ENCODE measurements at regions not wholly inside any gene's neighbourhood (a gene's known extent, or its start where the extent isn't known, plus 50 kb on each side); places are given as distances from the start of the nearest gene placed in this dataset.

DNA sequence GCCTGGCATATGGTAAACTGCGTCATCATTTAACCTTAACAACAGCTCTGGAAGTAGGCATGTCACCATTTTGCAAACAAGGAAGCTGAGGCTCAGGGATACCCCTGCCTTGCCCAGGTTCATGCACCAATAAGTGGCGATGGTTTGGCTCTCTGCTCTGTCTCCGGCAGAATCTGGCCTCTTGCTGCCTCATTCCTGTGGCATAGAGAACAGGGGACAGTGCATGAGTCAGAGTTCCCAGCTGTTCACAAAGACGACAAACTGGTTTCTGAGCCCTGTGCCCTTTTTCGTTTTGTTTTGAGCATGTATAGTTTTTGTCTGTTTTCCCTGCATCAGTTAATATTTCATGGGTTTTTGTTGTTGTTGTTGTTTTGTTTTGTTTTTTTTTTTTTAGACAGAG is 236.8 kb downstream of the OPA1 start:
- no peak for DNase-seq

DNA sequence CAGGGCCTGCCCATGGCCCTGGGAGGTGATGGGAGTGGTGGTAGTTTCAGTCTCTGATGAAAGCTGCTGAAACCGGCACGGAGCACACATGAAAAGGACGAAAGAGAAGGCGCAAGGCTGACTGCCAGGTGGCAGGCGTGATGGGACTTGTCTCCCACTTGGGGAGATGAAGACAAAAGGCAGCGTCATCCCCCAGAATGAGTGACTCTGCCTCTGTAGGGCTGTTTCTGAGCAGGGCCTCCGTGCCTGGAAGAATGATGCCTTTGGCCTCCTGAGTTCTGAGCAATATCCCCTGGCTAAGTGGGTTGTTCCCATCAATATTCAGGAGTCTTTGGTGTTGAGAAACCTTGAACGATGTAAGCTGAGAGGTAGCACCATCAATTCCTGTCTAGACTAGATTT is 237.8 kb downstream of the OPA1 start:
- DNase-seq = no peak

DNA sequence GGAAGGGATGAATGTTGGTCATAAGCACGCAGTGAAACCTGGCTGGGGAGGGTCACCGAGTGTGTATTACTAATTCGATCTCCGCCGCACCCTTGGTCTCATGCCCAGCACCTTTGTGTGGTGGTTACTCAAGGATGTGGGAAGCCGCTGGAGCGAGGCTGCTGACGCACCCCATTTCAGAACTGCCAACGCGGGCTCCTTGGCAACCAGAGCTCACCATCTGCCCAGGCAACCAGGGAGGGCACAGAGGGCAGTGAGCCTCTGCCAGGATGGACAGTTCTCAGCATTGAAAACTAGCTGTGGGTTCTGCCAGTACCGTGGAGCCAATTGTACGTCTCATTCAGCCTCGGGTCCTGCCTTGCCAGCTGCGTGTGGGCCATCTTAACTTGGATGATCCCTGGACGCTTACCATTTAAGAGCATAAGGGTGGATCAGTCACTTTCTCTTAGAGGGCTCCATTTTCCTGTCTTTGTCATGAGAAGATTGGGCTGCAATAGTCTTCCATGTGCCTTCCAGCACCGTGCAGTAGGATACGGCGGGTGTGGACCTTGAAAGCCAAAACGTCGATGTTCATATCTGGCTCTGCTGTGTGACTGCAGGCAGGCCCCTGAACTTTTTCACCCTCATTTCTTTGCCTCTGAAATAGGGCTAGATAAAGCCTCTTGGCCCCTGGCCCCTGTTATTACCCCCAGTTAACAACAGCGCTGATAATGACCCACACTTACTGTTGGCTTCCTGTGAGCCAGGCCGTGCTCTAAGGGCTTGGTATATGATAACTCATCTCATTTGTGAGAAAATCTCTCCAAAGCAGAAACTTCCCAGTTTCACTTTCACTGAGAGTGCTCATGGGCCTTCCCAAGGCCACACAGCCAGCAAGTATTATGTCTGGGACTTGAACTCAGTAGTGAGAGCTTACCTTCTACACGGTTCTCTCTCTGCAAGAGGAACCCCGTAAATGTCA is 238.8 kb downstream of the OPA1 start:
- DNase-seq = no peak

DNA sequence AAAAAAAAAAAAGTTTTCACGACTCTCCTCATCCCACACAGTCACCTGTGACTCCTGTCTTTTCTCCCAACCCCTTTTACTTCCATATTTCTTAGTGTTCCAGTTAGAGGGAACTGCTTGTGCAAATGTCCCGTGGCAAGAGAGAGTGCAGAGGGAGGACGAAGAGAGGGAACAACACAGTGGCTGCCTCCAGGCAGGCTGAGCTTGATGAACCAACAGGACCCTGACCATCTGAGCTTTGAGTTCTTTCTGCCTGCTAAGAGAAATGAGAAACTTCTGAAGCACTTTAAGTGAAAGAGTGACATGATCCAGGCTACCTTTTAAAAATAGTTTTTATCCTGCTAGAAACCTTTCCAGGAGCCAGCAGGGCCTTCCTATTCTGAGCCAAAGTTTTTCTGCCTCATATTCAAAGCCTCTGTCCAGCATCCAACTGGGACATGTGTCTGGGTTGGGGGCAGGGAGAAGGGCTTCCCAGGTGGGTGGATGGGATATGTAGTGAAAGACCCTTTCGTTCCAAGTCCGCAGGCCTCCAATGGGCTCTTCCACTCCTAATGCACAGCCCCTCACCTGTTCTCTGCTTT is 239.9 kb downstream of the OPA1 start:
- no peak for DNase-seq

DNA sequence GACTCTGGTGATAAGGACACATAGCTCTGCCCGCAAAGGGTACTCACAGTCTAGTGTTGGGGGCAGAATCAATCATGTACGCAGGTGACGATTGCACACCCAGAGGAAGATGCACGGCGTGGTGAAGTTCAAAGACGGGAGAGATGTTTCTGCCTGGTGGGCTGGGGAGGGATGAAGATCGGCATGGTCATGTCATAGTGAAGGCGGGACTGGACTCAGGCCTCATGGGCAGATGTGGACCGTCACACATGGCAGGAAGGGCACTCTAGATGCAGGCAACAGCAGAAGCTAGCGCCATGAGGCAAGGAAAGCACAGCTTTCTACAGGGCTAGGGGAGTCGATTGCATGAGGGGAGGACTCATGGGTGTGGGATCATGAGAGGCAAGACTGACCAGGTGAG is 240.6 kb downstream of the OPA1 start:
- no peak for DNase-seq

DNA sequence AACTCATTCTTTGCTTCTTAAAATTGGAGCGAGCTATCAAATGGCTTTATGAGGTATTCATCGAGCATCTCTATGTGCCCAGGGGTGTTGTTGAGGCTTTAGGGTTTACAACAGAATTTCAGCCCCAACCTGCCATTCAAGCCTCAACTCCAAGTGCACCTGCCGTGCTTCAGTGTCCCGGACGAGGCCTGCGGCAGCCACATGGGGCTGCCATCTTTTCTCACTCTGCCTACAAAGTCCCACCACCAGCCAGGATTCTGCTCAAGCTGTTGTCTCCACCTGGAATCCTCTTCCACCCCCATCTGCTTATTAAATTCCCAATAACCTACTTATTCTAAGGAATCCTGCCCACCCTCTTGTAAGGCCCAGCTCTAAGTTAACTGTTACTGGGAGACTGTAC is 242.4 kb downstream of the OPA1 start:
- no peak for DNase-seq

DNA sequence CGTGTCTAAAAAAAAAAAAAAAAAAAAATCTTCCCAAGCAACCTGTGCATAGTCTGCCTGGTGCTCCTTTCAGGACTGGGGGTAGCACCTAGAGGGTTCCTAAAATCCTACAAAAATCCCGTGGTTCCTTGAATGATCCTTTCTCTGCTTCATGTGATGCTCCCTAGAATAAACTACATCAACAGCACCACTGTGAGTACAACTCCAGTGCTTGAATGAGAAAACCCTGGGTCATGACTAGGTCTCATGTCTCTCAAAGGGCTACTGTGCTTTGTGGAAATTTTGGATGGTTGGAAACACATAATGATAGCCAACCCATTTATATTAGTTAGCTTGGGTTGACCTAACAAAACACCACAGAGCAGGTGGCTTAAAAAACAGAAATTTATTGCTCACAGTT is 243.5 kb downstream of the OPA1 start:
- no peak for DNase-seq

DNA sequence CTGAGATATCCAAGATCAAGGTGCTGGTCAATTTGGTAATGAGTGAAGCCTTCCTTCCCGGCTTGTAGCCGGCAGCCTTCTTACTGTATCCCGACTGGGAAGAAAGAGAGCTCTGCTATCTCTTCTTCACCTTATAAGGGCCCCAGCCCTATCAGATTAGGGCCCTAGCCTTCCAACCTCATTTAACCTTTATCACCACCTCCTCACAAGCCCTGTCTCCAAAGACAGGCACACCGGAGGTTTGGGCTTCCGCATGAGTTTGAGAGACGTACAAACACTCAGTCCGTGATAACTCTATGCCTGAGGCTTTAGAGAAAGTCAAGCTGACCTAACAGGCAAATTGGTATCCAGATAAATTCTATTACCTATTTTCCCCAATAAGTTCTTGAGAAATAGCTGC is 243.9 kb downstream of the OPA1 start:
- no peak for DNase-seq

DNA sequence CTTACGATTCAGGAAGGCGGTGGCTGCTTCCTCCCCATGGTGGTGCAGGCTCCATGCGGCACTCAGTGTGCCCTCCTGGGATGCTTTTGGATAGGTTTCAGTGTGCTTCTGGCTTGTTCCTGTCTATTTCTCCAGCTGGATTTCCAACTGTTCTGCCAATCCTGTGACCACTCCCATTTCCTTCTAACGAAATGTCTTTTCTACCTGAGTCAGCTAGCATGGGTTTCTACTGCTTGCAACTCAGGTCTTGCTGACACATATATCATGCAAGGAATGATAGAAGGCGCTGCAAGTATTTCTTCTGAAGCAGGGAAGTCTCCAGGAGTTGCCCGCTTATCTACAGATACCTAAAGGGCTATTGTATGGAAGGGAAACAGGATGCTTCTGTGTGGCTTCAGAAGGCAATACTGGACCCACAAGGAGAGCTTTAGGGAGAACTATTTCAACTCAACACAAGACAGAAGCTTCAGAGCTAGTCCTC is 244.4 kb downstream of the OPA1 start:
- DNase-seq = no peak

DNA sequence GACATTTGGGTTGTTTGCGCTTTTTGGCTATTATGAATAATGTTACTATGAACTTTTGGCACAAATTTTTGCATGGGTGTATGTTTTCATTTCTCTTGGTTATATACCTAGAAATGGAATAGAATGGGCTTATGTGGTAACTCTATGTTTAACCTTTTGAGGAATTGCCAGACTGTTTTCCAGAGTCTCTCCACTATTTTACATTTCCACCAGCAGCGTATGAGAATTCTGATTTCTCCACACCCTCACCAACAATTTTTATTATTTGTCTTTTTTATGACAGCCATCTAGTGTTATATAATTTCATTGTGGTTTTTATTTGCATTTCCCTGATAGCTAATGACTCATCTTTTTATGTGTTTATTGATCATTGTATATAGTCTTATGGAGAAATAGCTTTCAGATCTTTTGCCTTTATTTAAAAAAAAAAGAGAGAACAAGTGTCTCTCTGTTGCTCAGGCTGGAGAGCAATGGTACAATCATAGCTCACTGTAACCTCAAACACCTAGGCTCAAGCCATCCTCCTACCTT is 247.2 kb downstream of the OPA1 start:
- DNase-seq = no peak

DNA sequence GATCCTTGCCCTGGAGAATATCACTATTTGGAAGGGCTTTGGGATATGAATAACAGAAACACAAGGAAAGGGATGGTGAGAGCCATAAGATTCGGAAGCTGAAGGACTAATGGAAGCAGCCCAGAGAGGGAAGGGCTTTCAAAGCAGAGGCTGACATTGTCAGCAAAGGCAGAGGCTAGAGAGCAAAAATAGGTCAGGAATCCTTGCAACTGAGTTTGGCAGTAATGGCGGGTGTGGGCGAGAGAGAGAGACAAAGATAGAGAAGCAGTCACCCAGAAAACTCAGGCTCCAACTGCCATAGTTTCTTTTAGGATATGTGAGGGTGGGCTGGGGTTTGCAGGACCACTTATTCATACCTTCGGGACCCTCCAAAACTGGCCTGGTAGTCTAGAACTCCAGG is 248.6 kb downstream of the OPA1 start:
- no peak for DNase-seq

DNA sequence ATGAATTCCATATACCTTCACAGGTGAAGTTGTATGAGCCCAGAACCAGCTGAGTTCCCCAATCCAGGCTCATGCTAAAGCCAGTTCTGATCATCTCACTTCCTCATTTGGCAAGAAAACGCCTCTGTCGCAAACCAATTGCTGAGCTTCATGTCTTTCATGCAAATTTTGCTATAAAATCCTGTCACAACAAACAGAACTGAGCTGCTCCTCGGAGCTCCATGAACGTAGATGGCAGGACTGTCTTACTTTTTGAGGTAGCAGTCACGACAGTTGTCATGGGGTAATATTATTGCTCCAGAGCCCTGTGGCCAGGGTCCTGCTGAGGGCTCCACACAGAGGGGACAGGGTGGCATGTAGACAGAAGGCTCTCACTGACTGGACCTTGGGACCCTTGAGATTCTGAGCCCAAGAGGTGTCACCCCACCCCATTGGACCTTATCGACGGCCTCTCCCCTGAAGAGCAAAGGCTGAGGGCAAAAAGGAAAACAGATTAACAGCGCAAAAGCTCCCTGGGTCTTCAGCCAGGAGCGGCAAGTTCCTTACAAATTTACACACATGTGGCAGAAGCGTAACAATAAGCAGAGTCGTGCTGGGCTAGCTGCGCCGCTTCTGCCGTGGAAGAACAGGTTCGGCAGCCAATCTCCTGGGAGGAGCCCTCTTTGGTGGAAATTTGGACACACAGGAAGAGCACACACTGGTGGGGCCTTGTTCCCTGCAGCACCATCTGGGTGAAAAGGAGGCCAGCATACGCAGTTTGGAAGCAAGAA is 249.2 kb downstream of the OPA1 start:
- DNase-seq = no peak

DNA sequence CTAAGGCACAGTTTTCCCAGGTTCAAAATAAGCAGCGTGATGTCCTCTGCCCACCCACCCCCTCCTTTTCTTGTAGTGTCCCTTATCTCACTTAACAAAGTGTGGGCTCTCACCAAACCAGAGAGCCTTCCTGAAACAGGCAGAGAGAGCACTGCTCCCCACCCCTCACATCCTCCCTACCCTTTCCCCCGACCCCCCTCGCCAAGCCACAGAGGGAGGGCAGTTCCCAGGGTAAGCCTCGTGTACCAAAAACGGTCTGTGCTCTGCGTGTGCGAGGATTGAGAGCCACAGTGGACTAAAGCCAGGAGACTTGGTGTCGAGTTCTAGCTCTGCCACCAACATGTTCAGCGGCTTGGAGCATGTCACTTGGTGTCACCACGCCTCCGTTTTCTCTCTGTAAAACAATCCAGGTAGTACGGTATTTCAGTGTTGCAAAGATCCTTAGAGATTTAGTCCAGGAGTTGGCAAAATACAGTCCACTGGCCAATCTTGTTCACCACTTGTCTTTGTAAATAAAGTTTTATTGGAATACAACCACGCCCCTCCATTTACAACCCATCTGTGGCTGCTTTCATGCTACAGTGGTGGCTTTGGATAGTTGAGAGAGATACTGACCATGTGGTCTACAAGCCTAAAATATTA is 249.9 kb downstream of the OPA1 start:
- DNase-seq = no peak

DNA sequence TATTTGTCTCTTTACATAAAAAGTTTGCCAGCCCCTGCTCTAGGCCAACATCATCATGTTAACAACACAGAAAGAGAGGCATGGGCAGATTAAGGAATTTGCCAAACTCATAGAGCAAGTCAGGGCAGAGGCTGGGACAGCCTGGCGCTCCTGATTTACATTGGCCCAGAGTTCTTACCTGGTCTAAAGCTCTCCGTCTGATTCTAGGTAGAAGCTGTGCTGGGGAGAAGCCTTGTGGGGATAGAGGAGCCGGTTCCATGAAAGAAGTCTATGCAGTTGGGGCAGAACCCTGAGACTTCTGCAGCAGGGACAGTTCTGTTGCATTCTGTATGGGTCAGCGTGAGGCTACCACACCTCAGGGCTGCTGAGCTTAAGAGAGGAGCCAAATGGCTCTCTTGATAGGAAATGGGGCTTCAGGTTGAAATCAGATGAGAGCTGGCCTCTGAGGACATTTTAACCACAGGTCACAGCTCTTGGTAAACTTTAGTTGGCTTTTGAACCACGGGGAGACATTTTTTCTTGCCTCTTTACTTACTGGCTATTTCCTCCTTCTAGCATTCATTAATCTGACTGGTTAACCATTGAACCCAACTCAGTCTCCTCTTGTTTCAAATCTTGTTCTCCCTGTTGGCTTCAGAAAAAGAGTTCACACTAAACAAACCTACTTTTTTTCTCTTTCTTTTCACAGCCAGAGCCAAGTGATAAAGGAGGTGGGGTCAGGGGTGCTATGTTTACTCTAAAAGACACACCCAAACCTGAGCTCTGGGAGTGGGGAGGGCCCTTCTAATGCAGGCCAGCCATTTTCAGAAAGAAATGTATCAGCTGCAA is 250.7 kb downstream of the OPA1 start:
- no peak for DNase-seq

DNA sequence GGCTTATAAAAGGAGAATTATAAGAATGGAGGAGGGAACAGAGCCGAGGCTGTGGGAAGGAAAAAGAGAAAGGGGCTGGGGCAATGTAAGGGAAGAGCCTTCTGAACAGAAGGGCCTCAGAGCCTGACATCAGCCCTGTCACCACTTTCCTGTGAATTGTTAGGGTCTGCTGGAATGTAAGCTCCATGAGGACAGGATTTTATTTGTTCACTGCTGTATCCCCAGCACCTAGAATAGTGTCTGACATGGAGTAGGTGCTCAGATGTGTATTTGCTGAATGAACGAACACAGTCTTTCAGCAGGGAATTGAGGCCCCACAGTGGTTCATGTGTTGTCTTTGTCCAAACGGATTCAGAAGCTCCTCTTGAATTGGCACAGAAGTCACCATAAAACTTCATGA is 251.5 kb downstream of the OPA1 start:
- no peak for DNase-seq

DNA sequence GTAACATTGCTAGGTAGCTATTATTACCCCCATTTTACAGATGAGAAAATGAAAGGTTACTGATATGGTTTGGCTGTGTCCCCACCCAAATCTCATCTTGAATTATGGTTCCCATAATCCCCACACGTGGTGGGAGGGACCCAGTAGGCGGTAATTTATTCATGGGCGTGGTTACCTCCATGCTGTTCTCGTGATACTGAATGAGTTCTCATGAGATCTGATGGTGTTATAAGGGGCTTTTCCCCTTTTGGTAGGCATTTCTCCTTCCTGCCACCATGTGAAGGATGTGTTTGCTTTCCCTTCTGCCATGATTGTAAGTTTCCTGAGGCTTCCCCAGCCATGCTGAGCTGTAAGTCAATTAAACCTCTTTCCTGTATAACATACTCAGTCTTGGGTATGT is 252.1 kb downstream of the OPA1 start:
- DNase-seq = no peak

DNA sequence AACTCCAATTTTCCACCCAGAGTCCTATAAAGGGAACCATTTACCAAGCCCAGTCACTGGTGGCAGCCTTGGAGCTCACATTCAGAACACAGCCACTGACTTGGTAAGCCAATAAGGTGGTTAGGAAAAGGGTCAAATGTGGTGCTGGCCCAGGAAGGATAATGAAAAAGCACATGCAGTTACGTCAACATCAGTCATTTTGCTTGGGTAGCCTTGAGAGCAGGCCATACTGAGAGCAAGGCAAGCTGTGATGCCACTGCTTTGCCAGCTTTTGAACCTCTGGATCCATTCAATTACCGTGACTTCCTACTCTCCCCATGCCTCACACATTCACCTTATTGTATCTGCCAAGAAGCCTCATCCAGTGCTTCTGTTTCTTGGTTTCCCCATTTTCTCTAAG is 253.6 kb downstream of the OPA1 start:
- no peak for DNase-seq

DNA sequence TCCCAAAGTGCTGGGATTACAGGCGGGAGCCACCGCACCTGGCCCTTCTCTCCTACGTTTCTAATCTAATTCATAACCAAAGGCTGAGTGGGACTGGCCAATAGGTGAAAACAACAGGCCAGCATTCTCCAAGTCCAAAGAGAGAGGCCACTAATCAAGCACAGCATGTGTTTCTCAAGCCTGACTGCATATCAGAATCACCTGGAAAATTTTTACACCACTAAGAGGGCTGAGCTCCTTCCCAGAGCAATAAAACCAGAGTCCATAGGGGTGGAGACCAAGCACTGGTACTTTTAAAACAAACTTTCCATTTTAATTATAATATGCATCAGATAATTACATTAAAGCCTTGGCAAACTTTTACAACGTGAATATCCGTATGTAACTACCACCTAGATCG is 254.4 kb downstream of the OPA1 start:
- DNase-seq = no peak

DNA sequence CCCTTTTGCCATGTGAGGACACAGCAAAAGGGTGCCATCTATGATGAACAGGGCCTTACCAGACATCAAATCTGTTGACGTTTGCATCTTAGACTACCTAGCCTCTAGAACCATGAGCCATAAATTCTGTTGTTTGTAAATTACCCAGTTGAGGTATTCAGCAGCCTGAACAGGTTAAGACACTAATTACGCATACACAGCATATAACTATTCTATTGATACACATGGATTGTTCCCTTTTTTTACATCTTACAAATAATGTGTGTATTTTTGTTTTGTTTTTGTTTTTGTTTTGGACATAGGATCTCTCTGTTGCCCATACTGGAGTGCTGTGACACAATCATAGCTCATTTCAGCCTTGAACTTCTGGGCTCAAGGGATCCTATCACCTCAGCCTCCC is 255.5 kb downstream of the OPA1 start:
- DNase-seq = no peak

DNA sequence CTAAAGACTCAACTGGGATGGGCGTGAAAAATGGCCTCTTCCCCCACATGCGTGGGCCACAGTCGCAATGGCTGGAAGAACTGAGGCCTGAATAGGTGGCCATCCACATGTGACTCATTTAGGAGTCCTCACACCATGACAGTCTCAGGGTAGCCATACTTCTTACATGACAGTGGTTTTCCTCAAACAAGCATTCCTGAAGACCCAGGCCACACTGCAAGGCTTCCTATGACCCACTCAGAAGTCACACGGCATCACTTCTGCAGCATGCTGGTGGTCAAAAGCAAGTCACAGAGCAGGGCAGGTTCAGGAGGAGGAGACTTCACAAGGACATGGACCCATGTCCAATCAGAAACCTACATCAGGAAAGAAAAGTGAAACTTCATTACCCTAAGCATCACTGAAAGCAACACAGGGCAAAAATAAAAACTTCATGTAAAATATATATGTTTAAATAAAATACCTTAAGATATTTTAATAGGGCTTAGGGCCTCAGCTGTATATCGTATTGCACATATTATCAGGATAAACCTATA is 257.1 kb downstream of the OPA1 start:
- no peak for DNase-seq

DNA sequence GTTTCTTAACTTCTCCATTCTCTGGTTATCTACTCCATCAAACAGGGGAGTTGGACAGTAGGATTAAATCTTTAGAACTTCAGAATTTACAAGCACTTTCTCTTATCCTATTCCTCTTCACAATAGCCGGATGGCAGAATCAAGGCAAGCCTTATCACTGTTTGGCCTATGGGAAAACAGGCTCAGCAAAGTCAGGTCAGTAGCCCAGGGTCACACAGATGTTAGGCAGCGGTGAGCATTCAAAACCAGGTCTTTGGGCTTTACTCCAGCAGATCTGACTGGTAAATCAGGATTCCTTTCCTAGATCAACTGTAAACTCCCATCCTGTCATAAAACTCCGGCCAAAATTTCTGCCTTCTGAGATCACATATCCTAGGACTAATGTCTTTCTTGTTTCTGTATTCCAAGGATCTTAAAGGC is 258.4 kb downstream of the OPA1 start:
- DNase-seq = no peak
